GM13977 (cell line): ENCODE measurements at regions not wholly inside any gene's neighbourhood (a gene's known extent, or its start where the extent isn't known, plus 50 kb on each side); places are given as distances from the start of the nearest gene placed in this dataset.

Experiments
- DNase-seq: peaks from one replicate; pipeline ENCODE4 v3.0.0; 2012; ENCODE audit warnings: low spot score
- in situ Hi-C: fragments of 300-500 bp; cut with MboI; formaldehyde crosslinking; loops from one replicate; pipeline ENCODE4 v1.12.0; 2022; ENCODE audit warnings: low sequenced_read_pairs, low pct_unique_long_range_greater_than_20kb, mixed read lengths, inconsistent platforms; ENCODE audit not compliant: unreplicated experiment
- TF ChIP-seq, protein P1 (sequence below): IDR thresholded peaks from 2 replicates; pipeline ENCODE4 v1.5.1; 2012; ENCODE audit warnings: mild to moderate bottlenecking, control low read depth; ENCODE audit not compliant: insufficient read depth; ENCODE audit errors: extremely low read depth, missing control alignments

- TF ChIP-seq, protein P1, sequence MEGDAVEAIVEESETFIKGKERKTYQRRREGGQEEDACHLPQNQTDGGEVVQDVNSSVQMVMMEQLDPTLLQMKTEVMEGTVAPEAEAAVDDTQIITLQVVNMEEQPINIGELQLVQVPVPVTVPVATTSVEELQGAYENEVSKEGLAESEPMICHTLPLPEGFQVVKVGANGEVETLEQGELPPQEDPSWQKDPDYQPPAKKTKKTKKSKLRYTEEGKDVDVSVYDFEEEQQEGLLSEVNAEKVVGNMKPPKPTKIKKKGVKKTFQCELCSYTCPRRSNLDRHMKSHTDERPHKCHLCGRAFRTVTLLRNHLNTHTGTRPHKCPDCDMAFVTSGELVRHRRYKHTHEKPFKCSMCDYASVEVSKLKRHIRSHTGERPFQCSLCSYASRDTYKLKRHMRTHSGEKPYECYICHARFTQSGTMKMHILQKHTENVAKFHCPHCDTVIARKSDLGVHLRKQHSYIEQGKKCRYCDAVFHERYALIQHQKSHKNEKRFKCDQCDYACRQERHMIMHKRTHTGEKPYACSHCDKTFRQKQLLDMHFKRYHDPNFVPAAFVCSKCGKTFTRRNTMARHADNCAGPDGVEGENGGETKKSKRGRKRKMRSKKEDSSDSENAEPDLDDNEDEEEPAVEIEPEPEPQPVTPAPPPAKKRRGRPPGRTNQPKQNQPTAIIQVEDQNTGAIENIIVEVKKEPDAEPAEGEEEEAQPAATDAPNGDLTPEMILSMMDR = no peak
- no peak for DNase-seq
- in situ Hi-C loops = no loop called here
Measured at GRCh38 chr12:89936631-89937030, 228.0 kb upstream of the ATP2B1 start.

- DNase-seq = no peak
- in situ Hi-C loops = no loop called here
- TF ChIP-seq, protein P1 = no peak
Measured at GRCh38 chr12:89935850-89936249, 227.2 kb upstream of the ATP2B1 start.

- in situ Hi-C loops = no loop called here
- no peak for DNase-seq
- TF ChIP-seq, protein P1 = no peak
Measured at GRCh38 chr12:89933911-89934310, 225.3 kb upstream of the ATP2B1 start.

- in situ Hi-C loops = no loop called here
- TF ChIP-seq, protein P1 = no peak
- DNase-seq = no peak
Measured at GRCh38 chr12:89932954-89933353, 224.3 kb upstream of the ATP2B1 start.

GRCh38 chr12:89928467-89928866 lies 219.8 kb upstream of the ATP2B1 start:
- DNase-seq = no peak
- in situ Hi-C loops = no loop called here
- TF ChIP-seq, protein P1 = no peak

- DNase-seq = peak; percentile 74
- in situ Hi-C loops = no loop called here
Measured at GRCh38 chr12:89927226-89927698, 218.6 kb upstream of the ATP2B1 start.

More at GRCh38 chr12:89927226-89927698, 218.6 kb upstream of the ATP2B1 start:
- TF ChIP-seq, protein P1 = no peak
